HCT116 (cell line): ENCODE measurements at regions not wholly inside any gene's neighbourhood (a gene's known extent, or its start where the extent isn't known, plus 50 kb on each side); places are given as distances from the start of the nearest gene placed in this dataset.

Experiments used
- ATAC-seq: fragments of 200-7000 bp; cut with Tn5 transposase; 2 replicates; pipeline ENCODE4 v1.9.1; 2020; ENCODE audit warnings: mild to moderate bottlenecking, moderate library complexity
- BruUV-seq: library from RNA; stranded (reverse); fragments of 400-500 nt; replicated peaks from 2 replicates; lab custom pipeline; 2021; lab: Mats Ljungman, UMichigan
- CTCF ChIA-PET: fragments of 300-600 bp; sonication (Branson Sonifier 250); formaldehyde crosslinking; loops from one replicate; lab custom pipeline; 2021; ENCODE audit warnings: antibody characterized with exemption; lab: Charles Lee
- POLR2A ChIA-PET: fragments of 300-600, 350-600 bp; sonication (Branson Sonifier 250); formaldehyde crosslinking; loops from one replicate; lab custom pipeline; 2021; ENCODE audit warnings: antibody characterized with exemption; lab: Charles Lee
- RAD21 ChIA-PET, 2 experiments: fragments of 300-600 bp; sonication (Branson Sonifier 250); formaldehyde crosslinking; loops; one replicate each; lab custom pipeline; 2023; ENCODE audit warnings: low total read pairs in 2 of 2; ENCODE audit not compliant: uncharacterized antibody in 2 of 2, unreplicated experiment in 2 of 2, low non-redundant PET in 1 of 2; lab: Charles Lee
- DNase-seq: peaks from one replicate; pipeline ENCODE4 v3.0.0-alpha.2; 2010; ENCODE audit warnings: low read depth, low spot score
- H2AFZ ChIP-seq: fragments of 200-600 bp; shearing (Covaris generic), sonication (generic); 2 replicates; pipeline ENCODE4 v1.6.1; 2017; ENCODE audit warnings: low read depth, mixed run types, mixed read lengths, antibody characterized with exemption, low read length; ENCODE audit not compliant: poor library complexity, severe bottlenecking
- H3K27ac ChIP-seq: 2 replicates; pipeline ENCODE4 v1.5.1; 2012; ENCODE audit warnings: low read depth, low read length
- H3K27me3 ChIP-seq: fragments of 200-600 bp; sonication (generic); 2 replicates; pipeline ENCODE4 v1.6.1; 2016; ENCODE audit warnings: mixed run types, low read length, mixed read lengths; ENCODE audit not compliant: insufficient read depth
- H3K36me3 ChIP-seq, 2 experiments: fragments of 200-500 bp in 1 of 2; fragments of 200-600 bp in 1 of 2; sonication (Bioruptor generic) in 1 of 2; sonication (generic) in 1 of 2; 2 replicates each; pipeline versions ENCODE4 v1.5.1 to v1.6.1; 2014 to 2016; ENCODE audit warnings: low read length in 2 of 2, inconsistent platforms in 1 of 2, mixed read lengths in 1 of 2, mixed run types in 1 of 2; ENCODE audit not compliant: insufficient read depth in 2 of 2, control insufficient read depth in 1 of 2
- H3K4me1 ChIP-seq, 2 experiments: fragments of 200-600 bp in 1 of 2; sonication (generic) in 1 of 2; 2 replicates each; pipeline versions ENCODE4 v1.5.1 to v1.6.1; 2012 to 2017; ENCODE audit warnings: low read length in 2 of 2, inconsistent platforms in 1 of 2, mild to moderate bottlenecking in 1 of 2, mixed read lengths in 1 of 2, mixed run types in 1 of 2, moderate library complexity in 1 of 2; ENCODE audit not compliant: insufficient read depth in 2 of 2, control insufficient read depth in 1 of 2
- H3K4me2 ChIP-seq: fragments of 200-600 bp; sonication (generic); 2 replicates; pipeline ENCODE4 v1.6.1; 2017; ENCODE audit warnings: mixed run types, low read length, mixed read lengths
- H3K4me3 ChIP-seq, 2 experiments: fragments of 200-600 bp in 1 of 2; sonication (generic) in 1 of 2; replicated peaks in 1 of 2; 2 replicates each; pipeline ENCODE4 v1.5.1; 2011 to 2016; ENCODE audit warnings: low read length in 2 of 2, control low read depth in 1 of 2, low read depth in 1 of 2, mild to moderate bottlenecking in 1 of 2, mixed read lengths in 1 of 2, mixed run types in 1 of 2
- H3K79me2 ChIP-seq: fragments of 200-600 bp; sonication (generic); 2 replicates; pipeline ENCODE4 v1.6.1; 2017; ENCODE audit warnings: mild to moderate bottlenecking, mixed run types, low read length, moderate library complexity, mixed read lengths; ENCODE audit not compliant: insufficient read depth
- H3K9ac ChIP-seq: fragments of 200-600 bp; sonication (generic); 2 replicates; pipeline ENCODE4 v1.6.1; 2016; ENCODE audit warnings: low read length, mixed read lengths
- H3K9me2 ChIP-seq: fragments of 200-600 bp; sonication (generic), shearing (Covaris generic); 2 replicates; pipeline ENCODE4 v1.6.1; 2017; ENCODE audit warnings: mixed run types, mild to moderate bottlenecking, moderate library complexity; ENCODE audit not compliant: insufficient read depth
- H3K9me3 ChIP-seq, 2 experiments: fragments of 200-500 bp in 1 of 2; fragments of 200-600 bp in 1 of 2; sonication (Bioruptor generic) in 1 of 2; sonication (generic) in 1 of 2; 2 replicates each; pipeline ENCODE4 v1.6.1; 2014 to 2017; ENCODE audit warnings: low read length in 2 of 2, mixed read lengths in 2 of 2, inconsistent platforms in 1 of 2, low read depth in 1 of 2, mild to moderate bottlenecking in 1 of 2, mixed run types in 1 of 2, moderate library complexity in 1 of 2; ENCODE audit not compliant: control insufficient read depth in 1 of 2, insufficient read depth in 1 of 2
- H4K20me1 ChIP-seq: fragments of 200-600 bp; sonication (generic), shearing (Covaris generic); 2 replicates; pipeline ENCODE4 v1.6.1; 2017; ENCODE audit warnings: mixed run types, mild to moderate bottlenecking, moderate library complexity; ENCODE audit not compliant: insufficient read depth
- ATF3 ChIP-seq: IDR thresholded peaks from 2 replicates; pipeline ENCODE4 v1.6.1; 2012
- CBX3 ChIP-seq: IDR thresholded peaks from 2 replicates; pipeline ENCODE4 v1.6.1; 2012; ENCODE audit warnings: low read depth
- CEBPB ChIP-seq: IDR thresholded peaks from 2 replicates; pipeline ENCODE4 v1.6.1; 2012; ENCODE audit warnings: low read depth
- CTCF ChIP-seq, 3 experiments: fragments of 200-600 bp in 1 of 3; sonication (generic) in 1 of 3; IDR thresholded peaks in 2 of 3; conservative IDR thresholded peaks in 1 of 3; 2 replicates each; pipeline ENCODE4 v1.5.1; 2012 to 2017; ENCODE audit warnings: low read depth in 2 of 3, low read length in 2 of 3, antibody characterized with exemption in 1 of 3, borderline replicate concordance in 1 of 3, control low read depth in 1 of 3, mild to moderate bottlenecking in 1 of 3, mixed read lengths in 1 of 3, mixed run types in 1 of 3, moderate library complexity in 1 of 3; ENCODE audit not compliant: insufficient read depth in 1 of 3
- EGR1 ChIP-seq: IDR thresholded peaks from 2 replicates; pipeline ENCODE4 v1.6.1; 2012; ENCODE audit warnings: low read depth
- EZH2 ChIP-seq: fragments of 200-600 bp; sonication (generic); IDR thresholded peaks from 2 replicates; pipeline ENCODE4 v1.6.1; 2017; ENCODE audit warnings: antibody characterized with exemption, mixed run types
- EZH2phosphoT487 ChIP-seq: fragments of 200-600 bp; IDR thresholded peaks from 2 replicates; pipeline ENCODE4 v1.6.1; 2018; ENCODE audit warnings: antibody characterized with exemption, borderline replicate concordance
- FOSL1 ChIP-seq: IDR thresholded peaks from 2 replicates; pipeline ENCODE4 v1.6.1; 2012; ENCODE audit warnings: low read depth
- JUND ChIP-seq: IDR thresholded peaks from 2 replicates; pipeline ENCODE4 v1.6.1; 2012
- MAX ChIP-seq: IDR thresholded peaks from 2 replicates; pipeline ENCODE4 v1.6.1; 2012
- POLR2A ChIP-seq: IDR thresholded peaks from 2 replicates; pipeline ENCODE4 v1.7.0; 2011; ENCODE audit warnings: borderline replicate concordance; ENCODE audit not compliant: insufficient read depth, insufficient read length; ENCODE audit errors: extremely low read depth
- RAD21 ChIP-seq: IDR thresholded peaks from 2 replicates; pipeline ENCODE4 v1.6.1; 2012; ENCODE audit warnings: low read depth, mild to moderate bottlenecking
- SIN3A ChIP-seq: IDR thresholded peaks from 2 replicates; pipeline ENCODE4 v1.6.1; 2012; ENCODE audit warnings: low read depth
- SP1 ChIP-seq: IDR thresholded peaks from 2 replicates; pipeline ENCODE4 v1.6.1; 2012; ENCODE audit warnings: low read depth
- SRF ChIP-seq: IDR thresholded peaks from 2 replicates; pipeline ENCODE4 v1.6.1; 2012; ENCODE audit warnings: low read depth
- TCF7L2 ChIP-seq: IDR thresholded peaks from 2 replicates; pipeline ENCODE4 v1.7.0; 2011; ENCODE audit warnings: borderline replicate concordance, inconsistent platforms; ENCODE audit not compliant: insufficient read depth, insufficient read length; ENCODE audit errors: extremely low read depth
- YY1 ChIP-seq: IDR thresholded peaks from 2 replicates; pipeline ENCODE4 v1.6.1; 2011; ENCODE audit warnings: low read length, low read depth, moderate library complexity, mild to moderate bottlenecking; ENCODE audit not compliant: insufficient replicate concordance; ENCODE audit errors: extremely low read depth
- ZBTB33 ChIP-seq: IDR thresholded peaks from 2 replicates; pipeline ENCODE4 v1.6.1; 2011; ENCODE audit warnings: mild to moderate bottlenecking, low read length, moderate library complexity; ENCODE audit not compliant: insufficient replicate concordance; ENCODE audit errors: extremely low read depth
- ZFX ChIP-seq: fragments of 450-650 bp; IDR thresholded peaks from 2 replicates; pipeline ENCODE4 v1.6.1; 2017
- intact Hi-C: fragments of 100-400 bp; cut with micrococcal nuclease; formaldehyde crosslinking; loops from 2 replicates; pipeline ENCODE4 v1.10.0; 2022

GRCh38 chr3:18082551-18083272 lies 340.3 kb upstream of the TBC1D5 start:
- RAD21 ChIA-PET: no interaction called here
- TF ChIP-seq EGR1 (no peak), ATF3 (no peak), CBX3 (no peak), ZBTB33 (no peak), SRF (no peak), SIN3A (no peak), YY1 (no peak), CEBPB (no peak), CTCF (IDR thresholded peaks at IDR 0.05 in 2 of 3, conservative IDR thresholded peaks at IDR 0.05 in 1 of 3; ENCODE audit: borderline replicate concordance in 1 of 3, insufficient read depth in 1 of 3, low read depth in 2 of 3, low read length in 2 of 3) (no peak), SP1 (no peak), TCF7L2 (no peak), ZFX (no peak), EZH2phosphoT487 (no peak), MAX (no peak), EZH2 (no peak), JUND (no peak), RAD21 (no peak), FOSL1 (no peak), POLR2A (no peak)
- Histone ChIP-seq H3K9me3 (no peaks in the 10 kb centered on the region), H3K4me1 (peaks cover 20 to 21% of the 10 kb centered on the region in 2 experiments), H3K9me2 (no peaks in the 10 kb centered on the region), H3K36me3 (no peaks in the 10 kb centered on the region), H3K27ac (no peak overlapping the region), H4K20me1 (no peaks in the 10 kb centered on the region), H3K79me2 (no peaks in the 10 kb centered on the region), H3K4me2 (no peak overlapping the region), H3K27me3 (no peaks in the 10 kb centered on the region), H3K4me3 (no peak overlapping the region), H2AFZ (no peak overlapping the region), H3K9ac (no peak overlapping the region)
- no peak for ATAC-seq
- CTCF ChIA-PET: no interaction called here
- POLR2A ChIA-PET: no interaction called here
- DNase-seq: no peak
- intact Hi-C loops: no loop called here
- no TSS peak for BruUV-seq
